GM12865 (cell line): ENCODE measurements at regions not wholly inside any gene's neighbourhood (a gene's known extent, or its start where the extent isn't known, plus 50 kb on each side); places are given as distances from the start of the nearest gene placed in this dataset.
"Not testable (repeated sequence)": the region's sequence is repeated elsewhere in the genome, so short reads cannot be mapped to it uniquely, and the experiment has no call there.

Source experiments
- DNase-seq: peaks from one replicate; pipeline ENCODE4 v3.0.0; 2010; ENCODE audit warnings: low read depth
- H3K4me3 ChIP-seq: 2 replicates; pipeline ENCODE4 v1.5.1; 2011; ENCODE audit warnings: mild to moderate bottlenecking, low read depth, low read length, control low read depth
- TF ChIP-seq, protein P1 (sequence below): IDR thresholded peaks from 2 replicates; pipeline ENCODE4 v1.5.1; 2011; ENCODE audit warnings: low read length, control low read depth, low read depth, inconsistent platforms; ENCODE audit not compliant: insufficient read depth; ENCODE audit errors: missing control alignments

DNA sequence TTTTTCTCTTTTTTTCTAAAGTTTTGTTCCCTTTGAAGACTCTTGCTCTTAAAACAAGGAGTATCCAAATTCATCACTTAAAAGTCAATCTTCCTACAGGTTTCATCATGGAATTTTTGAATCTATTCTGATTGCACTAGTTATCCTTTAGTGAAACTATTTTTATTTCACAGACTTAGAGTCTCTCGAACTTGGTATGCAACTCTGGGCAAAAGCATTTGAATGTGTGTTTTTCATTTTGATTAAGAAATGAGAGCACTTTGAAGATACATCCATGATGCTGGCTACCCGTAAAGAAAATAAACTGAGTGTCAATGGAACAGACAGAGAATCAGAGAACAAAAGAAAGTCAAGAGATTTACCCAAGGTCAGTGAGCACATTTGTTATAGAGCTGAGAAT is 586.5 kb downstream of the EPM2A start:
- TF ChIP-seq, protein P1, sequence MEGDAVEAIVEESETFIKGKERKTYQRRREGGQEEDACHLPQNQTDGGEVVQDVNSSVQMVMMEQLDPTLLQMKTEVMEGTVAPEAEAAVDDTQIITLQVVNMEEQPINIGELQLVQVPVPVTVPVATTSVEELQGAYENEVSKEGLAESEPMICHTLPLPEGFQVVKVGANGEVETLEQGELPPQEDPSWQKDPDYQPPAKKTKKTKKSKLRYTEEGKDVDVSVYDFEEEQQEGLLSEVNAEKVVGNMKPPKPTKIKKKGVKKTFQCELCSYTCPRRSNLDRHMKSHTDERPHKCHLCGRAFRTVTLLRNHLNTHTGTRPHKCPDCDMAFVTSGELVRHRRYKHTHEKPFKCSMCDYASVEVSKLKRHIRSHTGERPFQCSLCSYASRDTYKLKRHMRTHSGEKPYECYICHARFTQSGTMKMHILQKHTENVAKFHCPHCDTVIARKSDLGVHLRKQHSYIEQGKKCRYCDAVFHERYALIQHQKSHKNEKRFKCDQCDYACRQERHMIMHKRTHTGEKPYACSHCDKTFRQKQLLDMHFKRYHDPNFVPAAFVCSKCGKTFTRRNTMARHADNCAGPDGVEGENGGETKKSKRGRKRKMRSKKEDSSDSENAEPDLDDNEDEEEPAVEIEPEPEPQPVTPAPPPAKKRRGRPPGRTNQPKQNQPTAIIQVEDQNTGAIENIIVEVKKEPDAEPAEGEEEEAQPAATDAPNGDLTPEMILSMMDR = no peak

DNA sequence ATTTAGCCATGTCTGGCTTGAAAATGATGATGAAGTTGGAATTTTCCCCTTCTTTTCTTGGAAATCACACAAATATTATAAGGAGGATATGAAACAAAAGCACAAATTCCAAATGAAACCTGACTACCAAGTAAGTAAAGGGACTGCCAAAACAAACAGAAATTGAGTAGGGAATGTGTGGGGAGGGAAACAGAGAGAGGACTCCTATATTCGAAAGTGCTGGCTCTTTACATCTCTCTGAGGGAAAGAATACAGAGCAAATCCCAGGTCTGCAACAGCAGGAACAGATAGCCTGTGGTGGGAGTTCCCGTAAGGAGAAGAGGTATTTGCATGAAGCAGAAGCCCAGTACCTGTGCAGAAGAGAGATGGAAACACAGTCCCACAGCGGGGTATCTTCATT is 583.7 kb downstream of the EPM2A start:
- DNase-seq = no peak

More for the DNA sequence above, 586.5 kb downstream of the EPM2A start:
- H3K4me3 ChIP-seq = no peak overlapping the region
- no peak for DNase-seq

DNA sequence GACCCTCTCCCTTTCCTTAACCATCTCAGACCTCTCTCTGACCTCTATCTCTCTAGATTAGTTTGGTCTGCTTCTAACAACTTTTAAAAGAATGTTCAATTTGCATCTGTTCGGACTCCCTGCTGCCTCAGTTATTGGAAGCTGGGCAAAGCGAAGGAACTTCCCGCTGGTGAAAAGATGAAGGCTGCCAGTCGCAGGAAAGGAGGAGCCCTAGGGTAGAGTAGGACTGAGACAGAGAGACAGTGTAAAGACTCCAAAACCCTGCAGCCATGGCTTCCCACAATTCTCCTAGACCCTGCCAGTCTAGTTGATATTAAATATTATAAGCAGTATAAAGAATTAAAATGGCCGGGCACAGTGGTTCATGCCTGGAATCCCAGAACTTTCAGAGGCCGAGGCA is 581.8 kb downstream of the EPM2A start:
- H3K4me3 ChIP-seq = no peak overlapping the region
- TF ChIP-seq, protein P1 = no peak
- no peak for DNase-seq

More for the DNA sequence above, 583.7 kb downstream of the EPM2A start:
- H3K4me3 ChIP-seq = no peak overlapping the region
- TF ChIP-seq, protein P1 = no peak

DNA sequence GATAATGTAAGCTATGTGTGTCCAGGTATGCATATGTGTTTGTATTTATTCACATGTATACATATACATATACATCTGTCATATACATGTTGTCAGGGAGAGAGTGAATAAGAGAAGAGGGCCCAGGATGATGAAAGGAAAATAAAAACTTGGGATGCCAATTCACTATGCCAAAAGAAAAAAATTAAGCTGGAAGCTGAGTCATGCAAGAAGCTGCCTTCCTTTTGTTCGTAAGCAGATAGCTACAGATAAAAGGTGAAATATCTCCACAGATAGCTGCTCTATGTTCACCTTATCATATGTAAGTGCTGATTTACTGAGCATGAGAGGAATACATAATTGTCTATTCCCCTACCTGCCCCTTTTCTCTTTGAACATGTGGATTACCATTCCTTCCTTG is 579.9 kb downstream of the EPM2A start:
- TF ChIP-seq, protein P1 = no peak
- no peak overlapping the region for H3K4me3 ChIP-seq
- no peak for DNase-seq

DNA sequence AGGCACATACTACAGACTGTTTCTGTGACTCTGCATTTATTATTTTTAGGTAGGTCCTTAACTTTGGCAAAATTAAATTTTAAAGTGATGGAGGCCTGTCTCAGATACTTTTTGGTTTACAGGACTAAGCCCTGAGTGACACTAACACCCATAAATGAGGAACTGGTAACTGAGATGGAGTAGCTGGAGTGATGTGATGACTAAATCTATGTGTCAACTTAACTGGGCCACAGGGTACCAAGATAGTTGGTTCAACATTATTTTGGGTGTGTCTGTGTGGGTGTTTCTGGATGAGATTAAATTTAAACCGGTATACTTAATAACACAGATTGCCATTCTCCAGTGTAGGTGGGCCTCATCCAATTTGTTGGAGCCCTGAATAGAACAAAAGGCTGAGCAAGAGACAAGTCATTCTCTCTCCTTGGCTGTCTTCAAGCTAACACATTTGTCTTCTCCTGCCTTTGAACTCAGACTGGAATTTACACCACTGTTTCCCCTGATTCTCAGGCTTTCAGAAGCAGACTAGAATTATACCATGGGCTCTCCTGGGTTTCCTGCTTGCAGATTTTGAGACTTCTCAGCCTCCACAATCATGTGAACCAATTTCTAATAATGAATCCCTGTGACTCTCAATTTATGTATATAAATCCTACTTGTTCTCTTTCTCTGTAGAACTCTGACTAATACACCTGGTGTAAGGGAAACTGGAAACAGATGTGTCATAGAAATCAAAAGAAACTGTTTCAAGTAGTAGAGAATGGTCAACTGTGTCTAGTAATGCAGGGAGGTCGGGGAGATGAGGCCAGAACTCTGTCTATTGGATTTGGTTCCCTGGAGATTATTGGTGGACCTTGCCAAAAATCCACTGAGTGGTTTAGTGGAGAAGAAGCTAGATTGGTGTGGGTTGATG is 579.2 kb downstream of the EPM2A start:
- H3K4me3 ChIP-seq = no peak overlapping the region
- TF ChIP-seq, protein P1 = no peak
- DNase-seq = no peak

DNA sequence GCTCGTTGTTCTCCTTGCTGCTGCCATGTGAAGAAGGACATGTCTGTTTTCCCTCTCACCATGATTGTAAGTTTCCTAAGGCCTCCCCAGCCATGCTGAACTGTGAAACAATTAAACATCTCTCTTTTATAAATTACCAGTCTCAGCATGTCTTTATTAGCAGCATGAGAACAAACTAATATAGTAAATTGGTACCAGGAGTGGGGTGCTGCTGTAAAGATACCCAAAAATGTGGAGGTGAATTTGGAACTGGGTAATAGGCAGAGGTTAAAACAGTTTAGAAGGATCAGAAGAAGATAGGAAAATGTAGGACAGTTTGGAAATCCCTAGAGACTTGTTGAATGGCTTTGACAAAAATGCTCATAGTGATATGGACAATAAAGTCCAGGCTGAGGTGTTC is 576.7 kb downstream of the EPM2A start:
- not testable (repeated sequence) for H3K4me3 ChIP-seq, DNase-seq

DNA sequence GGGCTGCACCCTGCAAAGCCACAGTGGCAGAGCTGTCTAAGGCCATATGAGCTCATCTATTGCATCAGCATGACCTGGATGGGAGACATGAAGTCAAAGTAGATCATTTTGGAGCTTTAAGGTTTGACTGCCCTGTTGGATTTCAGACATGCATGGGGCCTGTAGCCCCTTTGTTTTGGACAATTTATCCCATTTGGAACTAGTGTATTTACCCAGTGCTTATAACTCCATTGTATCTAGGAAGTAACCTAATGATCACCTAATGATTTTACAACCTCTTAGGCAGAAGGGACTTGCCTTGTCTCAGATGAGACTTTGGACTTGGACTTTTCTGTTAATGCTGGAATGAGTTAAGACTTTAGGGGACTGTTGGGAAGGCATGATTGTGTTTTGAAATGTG is 575.4 kb downstream of the EPM2A start:
- DNase-seq = no peak
- H3K4me3 ChIP-seq = no peak overlapping the region
- TF ChIP-seq, protein P1 = no peak
